ENCODE measurements at regions not wholly inside any gene's neighbourhood (a gene's known extent, or its start where the extent isn't known, plus 50 kb on each side); places are given as distances from the start of the nearest gene placed in this dataset.
"Not testable (repeated sequence)": the region's sequence is repeated elsewhere in the genome, so short reads cannot be mapped to it uniquely, and the experiment has no call there.

DNA sequence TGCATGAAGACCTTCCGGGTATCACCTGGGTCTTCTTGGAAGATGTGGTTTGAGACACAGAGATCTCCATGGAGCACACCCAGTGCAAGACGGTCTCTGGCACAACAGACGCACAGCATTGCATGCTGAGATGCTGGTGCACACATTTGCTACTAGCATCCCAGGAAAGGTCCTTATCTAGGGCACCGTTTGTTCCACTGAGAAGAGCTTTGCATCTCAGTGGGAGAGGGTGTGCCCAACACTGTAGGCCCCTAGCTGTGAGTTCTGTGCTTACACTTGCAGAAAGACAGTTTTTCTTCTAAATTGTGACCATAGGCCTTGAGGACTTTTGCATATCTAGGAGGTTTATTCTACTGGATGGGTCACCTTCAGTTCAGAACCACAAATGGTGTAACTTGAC lies 554.1 kb downstream of the MATN1 start:
- no peak for DNase-seq (ENCODE audit: insufficient read length, low spot score)
- no peak for TF ChIP-seq POLR2A (IDR thresholded peaks at IDR 0.05; ENCODE audit: low read depth, low read length)
- no peak for FAIRE-seq

DNA sequence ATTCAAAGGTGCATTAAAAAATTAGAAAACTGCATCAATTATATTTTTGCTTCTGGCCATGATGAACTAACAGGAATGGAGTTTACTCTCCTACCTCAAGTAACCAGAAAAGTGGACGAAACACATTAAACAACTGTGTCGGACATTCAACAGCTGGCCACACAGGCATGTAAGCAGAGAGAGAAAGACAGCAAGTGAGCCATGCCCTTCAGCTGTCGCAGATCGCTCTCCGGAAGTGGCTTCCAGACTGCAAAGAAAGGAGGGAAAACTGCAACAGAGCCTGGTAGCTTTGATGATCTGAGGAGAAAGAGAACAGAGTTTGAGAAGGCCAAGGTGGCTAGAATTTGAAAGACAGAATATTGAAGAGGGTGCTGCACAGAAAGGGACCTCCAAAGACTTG lies 557.2 kb downstream of the MATN1 start:
- DNase-seq (ENCODE audit: insufficient read length, low spot score) (no peak), FAIRE-seq (no peak)
- no peak for TF ChIP-seq POLR2A (IDR thresholded peaks at IDR 0.05; ENCODE audit: low read depth, low read length)

DNA sequence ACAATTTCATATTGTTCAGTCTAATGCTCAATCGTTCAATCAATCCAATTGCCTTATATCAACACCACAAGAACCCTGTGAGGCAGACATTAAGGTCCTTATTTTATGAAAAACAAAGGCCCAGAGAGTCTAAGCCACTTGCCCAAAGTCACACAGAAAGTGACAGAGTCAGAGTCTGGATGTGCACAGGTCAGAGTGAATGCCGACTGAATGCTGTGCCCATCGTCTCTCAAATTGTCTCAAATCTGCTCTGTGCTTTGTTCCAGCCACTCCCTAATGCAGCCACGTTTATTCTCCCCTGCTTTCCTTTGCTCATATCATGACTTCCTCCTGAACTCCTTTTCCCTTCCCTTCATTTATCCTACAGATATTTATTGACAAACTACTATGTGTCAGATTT lies 558.3 kb downstream of the MATN1 start:
- no peak for TF ChIP-seq POLR2A (IDR thresholded peaks at IDR 0.05; ENCODE audit: low read depth, low read length)
- no peak for FAIRE-seq

DNA sequence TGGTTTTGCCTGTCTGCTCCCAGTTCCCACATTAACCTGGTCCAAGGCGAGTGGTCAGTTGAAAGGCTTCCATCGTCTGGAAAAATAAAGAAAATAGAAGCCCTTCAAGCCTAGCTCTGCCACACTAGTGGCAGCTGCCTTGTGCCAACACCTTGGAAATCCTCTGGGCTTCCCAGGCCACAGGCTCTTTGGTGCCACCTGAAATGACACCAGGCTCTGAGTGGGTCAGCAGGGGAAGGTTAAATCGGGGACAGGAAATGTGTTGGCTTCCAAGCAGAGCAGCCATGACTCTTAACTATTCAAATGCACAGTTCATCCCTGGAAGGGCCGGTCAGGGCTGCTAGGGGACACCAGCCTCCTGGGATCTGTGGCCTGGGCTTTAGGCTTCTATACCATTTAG lies 558.7 kb downstream of the MATN1 start:
- FAIRE-seq, result no peak
- DNase-seq (ENCODE audit: insufficient read length, low spot score), result no peak
- TF ChIP-seq POLR2A (IDR thresholded peaks at IDR 0.05; ENCODE audit: low read depth, low read length), result no peak

More for the DNA sequence above, 558.3 kb downstream of the MATN1 start:
- no peak for DNase-seq (ENCODE audit: insufficient read length, low spot score)

DNA sequence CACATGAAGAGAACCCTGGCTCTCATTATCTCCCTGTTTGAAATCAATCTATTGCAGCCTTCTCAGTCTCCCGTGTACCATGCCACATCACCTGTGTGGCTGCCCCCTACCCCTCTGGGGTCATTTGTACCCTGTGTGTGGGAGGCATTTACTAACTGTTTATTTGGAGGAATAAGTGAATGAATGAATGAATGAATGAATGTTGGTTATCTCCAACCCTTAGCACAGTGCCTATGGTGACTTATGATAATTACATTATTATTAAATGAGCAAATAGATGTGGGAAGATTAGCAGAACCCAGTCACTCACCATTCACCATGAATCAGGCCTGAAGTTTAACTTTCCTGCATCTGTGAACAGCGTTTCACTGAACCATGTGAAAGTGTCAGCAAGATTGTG lies 560.8 kb downstream of the MATN1 start:
- DNase-seq (ENCODE audit: insufficient read length, low spot score) (no peak), FAIRE-seq (no peak)
- TF ChIP-seq POLR2A (IDR thresholded peaks at IDR 0.05; ENCODE audit: low read depth, low read length), result no peak

DNA sequence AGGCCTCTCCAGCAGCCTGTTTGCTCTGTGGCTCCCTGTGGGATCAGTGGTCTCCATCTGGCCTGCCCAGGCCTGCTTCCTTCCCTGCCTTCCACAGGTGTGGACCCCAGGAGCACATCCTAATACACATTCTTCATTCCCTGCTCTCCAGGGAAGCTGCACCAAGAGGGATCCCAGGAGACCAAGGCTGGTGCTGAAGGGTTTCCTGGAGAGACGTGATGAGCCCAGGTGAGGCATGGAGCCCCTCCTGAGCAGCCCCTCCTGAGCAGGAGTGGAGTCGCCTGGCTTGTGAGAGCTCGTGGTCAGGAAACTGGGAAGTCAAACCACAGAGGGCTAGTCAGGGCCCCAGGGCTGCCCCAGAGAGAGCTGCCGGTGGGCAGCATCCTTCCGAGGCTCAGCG lies 561.4 kb downstream of the MATN1 start:
- no peak for TF ChIP-seq POLR2A (IDR thresholded peaks at IDR 0.05; ENCODE audit: low read depth, low read length)
- FAIRE-seq (no peak), DNase-seq (ENCODE audit: insufficient read length, low spot score) (no peak)

DNA sequence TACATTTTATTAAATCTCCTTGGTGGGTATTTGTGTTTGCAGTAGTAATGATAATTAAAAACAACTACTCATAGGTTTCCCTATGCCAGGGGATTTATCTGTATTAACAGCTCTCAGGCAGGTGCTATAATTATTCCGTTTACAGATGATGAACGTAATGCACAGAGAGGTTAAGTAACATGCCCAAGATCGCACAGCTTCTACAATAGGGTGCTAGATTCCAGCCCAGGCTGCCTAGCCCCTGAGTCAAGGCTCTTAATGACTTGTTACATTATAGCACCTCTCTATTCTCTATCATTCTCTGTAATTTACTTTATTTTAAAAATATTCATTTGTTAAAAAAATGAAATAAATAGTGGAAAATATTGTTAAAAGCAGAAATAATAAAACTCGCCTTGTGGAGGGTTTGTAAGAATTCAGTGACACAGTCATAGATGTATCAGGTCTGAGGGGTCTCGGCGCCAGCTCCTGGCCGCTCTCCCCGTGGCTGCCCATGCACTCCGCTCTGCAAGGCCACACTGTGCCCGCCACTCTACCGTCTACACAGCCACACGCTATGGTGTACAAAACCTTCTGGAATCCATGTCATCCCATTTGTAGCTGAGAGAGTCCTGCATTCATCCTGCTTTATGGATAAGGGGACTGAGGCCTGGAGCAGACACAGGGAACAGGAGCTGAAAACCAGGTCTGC lies 562.2 kb downstream of the MATN1 start:
- no peak for DNase-seq (ENCODE audit: insufficient read length, low spot score)
- no peak for FAIRE-seq
- TF ChIP-seq POLR2A (IDR thresholded peaks at IDR 0.05; ENCODE audit: low read depth, low read length), result no peak

DNA sequence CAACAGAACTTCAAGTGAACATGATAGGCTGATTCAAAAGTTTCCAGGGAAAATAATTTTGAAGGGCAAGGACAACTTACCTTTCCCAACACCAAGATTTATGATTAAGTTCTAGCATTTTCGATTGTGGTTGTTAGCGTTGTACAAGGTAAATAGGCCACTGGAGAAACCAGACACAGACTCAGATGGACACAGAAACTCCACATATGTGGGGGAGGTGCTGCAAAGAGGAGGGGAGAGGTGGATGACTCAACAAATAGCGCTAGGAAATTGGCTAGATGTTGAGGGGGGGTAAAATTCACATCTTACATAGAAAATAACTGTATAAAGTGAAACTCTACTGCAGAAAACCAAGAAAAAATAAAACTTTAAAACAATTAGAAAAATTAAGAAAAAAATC lies 564.4 kb downstream of the MATN1 start:
- FAIRE-seq, result no peak
- TF ChIP-seq POLR2A (IDR thresholded peaks at IDR 0.05; ENCODE audit: low read depth, low read length), result no peak

DNA sequence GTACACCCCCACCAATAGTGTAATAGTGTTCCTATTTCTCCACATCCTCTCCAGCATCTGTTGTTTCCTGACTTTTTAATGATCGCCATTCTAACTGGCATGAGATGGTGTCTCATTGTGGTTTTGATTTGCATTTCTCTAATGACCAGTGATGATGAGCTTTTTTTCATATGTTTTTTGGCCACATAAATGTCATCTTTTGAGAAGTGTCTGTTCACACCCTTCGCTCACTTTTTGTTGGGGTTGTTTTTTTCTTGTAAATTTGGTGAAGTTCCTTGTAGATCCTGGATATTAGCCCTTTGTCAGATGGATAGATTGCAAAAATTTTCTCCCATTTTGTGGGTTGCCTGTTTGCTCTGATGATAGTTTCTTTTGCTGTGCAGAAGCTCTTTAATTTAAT lies 567.7 kb downstream of the MATN1 start:
- FAIRE-seq; DNase-seq (ENCODE audit: insufficient read length, low spot score): not testable (repeated sequence)

More for the DNA sequence above, 564.4 kb downstream of the MATN1 start:
- no peak for DNase-seq (ENCODE audit: insufficient read length, low spot score)

DNA sequence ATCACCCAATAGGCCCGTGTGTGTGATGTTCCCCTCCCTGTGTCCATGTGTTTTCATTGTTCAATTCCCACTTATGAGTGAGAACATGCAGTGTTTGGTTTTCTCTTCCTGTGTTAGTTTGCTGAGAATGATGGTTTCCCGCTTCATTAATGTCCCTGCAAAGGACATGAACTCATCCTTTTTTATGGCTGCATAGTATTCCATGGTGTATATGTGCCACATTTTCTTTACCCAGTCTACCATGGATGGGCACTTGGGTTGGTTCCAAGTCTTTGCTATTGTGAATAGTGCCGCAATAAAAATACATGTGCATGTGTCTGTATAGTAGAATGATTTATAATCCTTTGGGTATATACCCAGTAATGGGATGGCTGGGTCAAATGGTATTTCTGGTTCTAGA lies 568.1 kb downstream of the MATN1 start:
- DNase-seq (ENCODE audit: insufficient read length, low spot score); FAIRE-seq: not testable (repeated sequence)

DNA sequence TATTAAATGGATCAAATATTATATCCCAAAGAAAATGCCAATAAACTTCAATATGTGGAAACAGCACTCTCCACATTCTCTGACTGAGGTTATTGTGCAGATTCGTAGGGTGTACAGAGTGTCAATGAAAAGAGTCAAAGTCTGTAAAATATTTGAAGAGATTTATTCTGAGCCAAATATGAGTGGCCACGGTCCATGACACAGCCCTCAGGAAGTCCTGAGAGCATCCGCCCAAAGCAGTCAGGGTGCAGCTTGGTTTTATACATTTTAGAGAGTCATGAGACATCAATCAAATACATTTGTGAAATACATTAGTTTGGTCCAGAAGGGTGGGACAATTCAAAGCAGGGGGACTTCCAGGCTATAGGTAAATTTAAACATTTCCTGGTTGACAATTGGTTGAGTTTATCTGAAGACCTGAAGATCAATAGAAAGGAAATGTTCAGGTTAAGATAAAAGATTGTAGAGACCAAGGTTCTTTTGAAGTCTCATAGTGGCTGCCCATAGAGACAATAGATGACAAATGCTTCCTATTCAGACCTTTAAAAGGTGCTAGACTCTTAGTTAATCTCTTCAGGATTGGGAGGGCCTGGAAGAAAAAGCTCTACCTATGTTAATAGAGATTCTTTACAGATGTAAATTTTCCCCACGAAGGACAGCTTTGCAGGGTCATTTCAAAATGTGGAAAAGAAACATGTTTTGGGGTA lies 569.5 kb downstream of the MATN1 start:
- DNase-seq (ENCODE audit: insufficient read length, low spot score) (no peak), FAIRE-seq (no peak)
- no peak for TF ChIP-seq POLR2A (IDR thresholded peaks at IDR 0.05; ENCODE audit: low read depth, low read length)

DNA sequence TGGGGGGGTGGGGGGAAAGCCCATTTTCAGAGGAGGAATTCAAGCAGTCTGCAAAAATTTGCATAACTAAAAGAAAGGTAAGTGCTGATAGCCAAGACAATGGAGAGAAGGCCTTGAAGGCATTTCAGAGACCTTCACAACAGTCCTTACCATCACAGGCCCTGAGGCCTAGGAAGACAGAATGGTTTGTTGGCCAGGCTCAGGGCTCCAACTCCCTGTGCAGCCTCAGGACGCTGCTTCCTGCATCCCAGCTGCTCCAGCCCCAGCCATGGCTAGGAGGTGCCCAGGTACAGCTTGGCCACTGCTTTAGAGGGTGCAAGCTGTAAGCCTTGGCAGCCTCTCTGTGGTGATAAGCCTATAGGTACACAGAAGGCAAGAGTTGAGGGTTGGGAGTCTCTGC lies 571.6 kb downstream of the MATN1 start:
- FAIRE-seq, result no peak
- TF ChIP-seq POLR2A (IDR thresholded peaks at IDR 0.05; ENCODE audit: low read depth, low read length), result no peak
- DNase-seq (ENCODE audit: insufficient read length, low spot score), result no peak

DNA sequence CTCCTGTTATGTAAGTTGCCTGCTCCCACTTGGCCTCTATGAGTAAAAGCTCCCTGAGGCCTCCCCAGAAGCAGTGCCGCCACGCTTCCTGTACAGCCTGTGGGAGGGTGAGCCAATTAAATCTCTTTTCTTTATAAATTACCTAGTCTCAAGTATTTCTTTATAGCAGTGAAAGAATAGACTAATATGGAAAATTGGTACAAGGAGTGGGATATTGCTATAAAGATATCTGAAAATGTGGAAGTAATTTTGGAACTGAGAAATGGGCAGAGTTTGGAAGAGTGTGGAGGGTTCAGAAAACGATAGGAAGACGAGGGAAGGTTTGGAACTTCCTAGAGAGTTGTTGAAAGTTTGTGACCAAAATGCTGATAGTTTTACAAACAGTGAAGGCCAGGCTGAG lies 572.3 kb downstream of the MATN1 start:
- TF ChIP-seq POLR2A (IDR thresholded peaks at IDR 0.05; ENCODE audit: low read depth, low read length), result no peak
- no peak for FAIRE-seq

DNA sequence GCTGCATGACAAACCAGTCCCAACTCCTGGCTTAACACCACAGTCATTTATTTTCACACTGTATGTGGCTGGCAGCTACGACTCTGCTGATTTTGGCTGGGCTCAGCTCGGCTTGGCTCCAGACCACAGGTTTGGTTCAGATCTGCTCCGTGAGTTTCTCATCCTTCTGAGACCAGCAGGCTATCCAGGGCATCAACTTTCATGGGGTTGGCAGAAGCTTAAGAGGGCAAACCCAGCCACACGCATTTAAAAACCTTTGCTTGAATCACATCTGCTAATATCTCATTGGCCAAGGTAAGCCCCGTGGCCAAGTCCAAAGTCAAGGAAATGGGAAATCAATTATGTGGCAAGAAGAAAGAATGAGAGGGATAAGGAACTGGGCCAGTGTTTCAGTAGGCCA lies 574.2 kb downstream of the MATN1 start:
- no peak for DNase-seq (ENCODE audit: insufficient read length, low spot score)
- FAIRE-seq, result no peak
- TF ChIP-seq POLR2A (IDR thresholded peaks at IDR 0.05; ENCODE audit: low read depth, low read length), result no peak

More for the DNA sequence above, 572.3 kb downstream of the MATN1 start:
- DNase-seq (ENCODE audit: insufficient read length, low spot score), result no peak

DNA sequence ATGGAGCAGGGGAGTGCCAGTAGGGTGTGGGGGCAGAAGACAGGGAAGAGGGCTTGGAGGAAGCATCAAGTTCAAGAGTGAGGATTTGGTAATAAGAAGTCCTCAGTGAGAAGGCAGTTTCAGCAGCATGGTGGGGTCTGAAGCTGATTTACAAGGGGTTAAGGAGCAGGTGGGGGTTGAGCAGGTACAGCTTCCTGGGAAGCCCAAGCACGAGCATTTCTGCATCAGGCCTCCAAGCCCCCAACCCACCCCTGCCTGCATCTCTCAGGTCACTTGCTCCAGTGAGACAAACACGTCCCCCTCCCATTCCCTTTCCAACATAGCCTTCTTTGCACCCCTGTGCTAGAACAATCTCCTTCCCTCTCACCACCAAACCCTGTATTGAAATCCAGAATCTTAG lies 574.7 kb downstream of the MATN1 start:
- no peak for FAIRE-seq
- DNase-seq (ENCODE audit: insufficient read length, low spot score), result no peak
- TF ChIP-seq POLR2A (IDR thresholded peaks at IDR 0.05; ENCODE audit: low read depth, low read length), result no peak

All from H54 (cell line).